GM12865 (cell line): ENCODE measurements at regions not wholly inside any gene's neighbourhood (a gene's known extent, or its start where the extent isn't known, plus 50 kb on each side); places are given as distances from the start of the nearest gene placed in this dataset.

Source experiments
- DNase-seq: peaks from one replicate; pipeline ENCODE4 v3.0.0; 2010; ENCODE audit warnings: low read depth
- H3K4me3 ChIP-seq: 2 replicates; pipeline ENCODE4 v1.5.1; 2011; ENCODE audit warnings: mild to moderate bottlenecking, low read depth, low read length, control low read depth
- CTCF ChIP-seq: IDR thresholded peaks from 2 replicates; pipeline ENCODE4 v1.5.1; 2011; ENCODE audit warnings: low read length, control low read depth, low read depth, inconsistent platforms; ENCODE audit not compliant: insufficient read depth; ENCODE audit errors: missing control alignments

GRCh38 chr7:42348071-42348470 lies 111.1 kb upstream of the GLI3 start:
- DNase-seq: no peak
- H3K4me3 ChIP-seq: no peak overlapping the region
- TF ChIP-seq CTCF: no peak

DNA sequence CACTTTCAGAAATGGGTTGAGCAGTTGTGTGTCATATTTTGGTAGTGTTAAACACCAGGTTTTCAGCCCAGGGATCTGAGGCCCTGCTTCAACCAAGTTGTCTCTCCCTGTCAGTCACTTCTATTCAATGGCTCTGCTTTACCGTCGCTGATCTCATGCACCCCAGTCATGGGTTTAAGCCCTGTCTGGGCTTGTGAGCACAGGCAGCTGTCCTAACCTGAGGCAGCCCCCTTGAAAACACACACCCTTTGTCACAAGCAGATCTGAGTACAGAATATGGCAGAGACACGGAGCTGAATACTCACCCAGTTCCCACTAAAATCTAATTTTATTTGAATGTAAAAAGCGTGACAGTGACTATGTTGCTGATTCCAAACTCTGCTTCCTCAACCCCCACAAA lies 110.6 kb upstream of the GLI3 start:
- no peak for TF ChIP-seq CTCF
- no peak for DNase-seq
- H3K4me3 ChIP-seq: no peak overlapping the region

- TF ChIP-seq CTCF: no peak
- DNase-seq: no peak
- H3K4me3 ChIP-seq: no peak overlapping the region
These were observed 108.7 kb upstream of the GLI3 start for GRCh38 chr7:42345478-42346299.

DNA sequence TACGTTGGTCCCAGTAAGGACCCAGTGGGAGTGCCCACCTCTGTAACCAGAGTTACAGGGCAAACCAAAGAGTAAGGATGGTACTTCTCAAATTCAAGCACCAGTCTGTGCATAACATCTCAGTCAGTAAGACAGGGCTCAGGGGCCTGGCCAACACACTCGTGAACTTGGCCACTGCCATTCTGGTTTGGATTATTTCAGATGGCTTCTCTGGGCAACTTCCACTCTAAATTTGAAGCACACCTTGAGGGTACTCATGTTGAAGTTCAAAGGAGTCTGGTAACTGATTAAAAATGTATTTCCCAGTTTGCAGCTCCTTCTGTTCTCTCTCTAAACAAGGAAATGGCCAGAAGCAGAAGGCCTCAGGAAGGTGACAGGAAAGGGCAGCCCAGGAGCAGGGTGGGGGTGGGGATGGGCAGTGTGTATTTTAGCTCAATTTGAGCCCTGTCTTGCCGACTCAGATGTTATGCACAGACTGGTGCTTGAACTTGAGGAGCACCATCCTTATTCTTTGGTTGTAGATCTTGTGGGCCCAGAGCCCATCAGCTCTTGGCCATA lies 107.3 kb upstream of the GLI3 start:
- no peak overlapping the region for H3K4me3 ChIP-seq
- no peak for DNase-seq
- TF ChIP-seq CTCF: no peak

DNA sequence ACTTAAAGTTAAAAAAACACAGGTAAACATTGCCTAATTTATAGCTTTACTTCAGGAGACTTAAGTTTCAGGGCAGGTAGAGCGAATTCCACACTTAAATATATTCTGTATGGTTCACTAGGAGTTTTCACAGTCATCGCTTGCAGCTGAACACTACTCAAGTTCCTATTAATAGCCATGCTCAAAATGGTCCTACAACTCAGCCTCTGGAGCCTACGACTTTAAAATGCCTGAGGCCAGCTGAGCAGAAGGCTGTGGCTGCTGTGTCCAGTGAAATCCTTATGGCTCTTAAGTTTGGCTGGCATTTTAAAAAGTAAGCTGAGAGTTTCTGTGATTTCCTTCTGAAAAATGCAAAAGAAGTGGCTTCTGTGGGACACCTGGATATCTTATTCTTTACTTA lies 105.4 kb upstream of the GLI3 start:
- no peak for DNase-seq
- no peak overlapping the region for H3K4me3 ChIP-seq
- TF ChIP-seq CTCF: no peak

DNA sequence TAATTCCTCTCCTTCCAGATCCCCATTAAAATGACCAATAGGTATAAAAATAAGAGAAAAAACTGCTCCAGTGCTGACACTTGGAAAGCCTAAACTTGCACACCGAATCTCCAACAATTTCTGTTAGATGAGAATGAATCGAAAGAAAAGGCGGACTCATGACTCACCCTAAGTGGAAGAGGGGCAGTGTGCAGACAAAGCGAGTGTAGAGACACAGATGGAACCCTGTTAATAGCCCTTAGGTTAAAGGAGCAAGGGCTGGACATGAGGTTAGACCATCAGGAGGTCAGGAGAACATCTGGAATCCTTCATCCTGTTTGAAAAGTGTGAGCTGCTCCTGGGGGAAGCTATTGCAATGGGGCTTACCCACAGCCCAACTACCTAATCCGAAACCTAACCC lies 103.4 kb upstream of the GLI3 start:
- no peak for DNase-seq
- TF ChIP-seq CTCF: no peak
- H3K4me3 ChIP-seq: no peak overlapping the region
